Adrenal gland (tissue), 5 donors: ENCODE measurements at regions not wholly inside any gene's neighbourhood (a gene's known extent, or its start where the extent isn't known, plus 50 kb on each side); places are given as distances from the start of the nearest gene placed in this dataset.

ENCODE experiments used
- POLR2A ChIP-seq, 2 donors: fragments of 450-650 bp; IDR thresholded peaks; one replicate each; pipeline ENCODE4 v1.6.1; 2017; ENCODE audit warnings: antibody characterized with exemption in 2 of 2, mild to moderate bottlenecking in 2 of 2, moderate library complexity in 1 of 2
- TF ChIP-seq, protein P1 (sequence below), 6 experiments: fragments of 450-650 bp in 4 of 6; fragments of 200-600 bp in 2 of 6; sonication (generic) in 1 of 6; IDR thresholded peaks; 1 replicate in 5 of 6; 2 replicates in 1 of 6; pipeline versions ENCODE4 v1.5.1 to v1.8.0; 2016 to 2021; ENCODE audit warnings: antibody characterized with exemption in 6 of 6, mild to moderate bottlenecking in 2 of 6, moderate library complexity in 1 of 6
- donor health status: DM: no; HTN: no; CAD: no.

DNA sequence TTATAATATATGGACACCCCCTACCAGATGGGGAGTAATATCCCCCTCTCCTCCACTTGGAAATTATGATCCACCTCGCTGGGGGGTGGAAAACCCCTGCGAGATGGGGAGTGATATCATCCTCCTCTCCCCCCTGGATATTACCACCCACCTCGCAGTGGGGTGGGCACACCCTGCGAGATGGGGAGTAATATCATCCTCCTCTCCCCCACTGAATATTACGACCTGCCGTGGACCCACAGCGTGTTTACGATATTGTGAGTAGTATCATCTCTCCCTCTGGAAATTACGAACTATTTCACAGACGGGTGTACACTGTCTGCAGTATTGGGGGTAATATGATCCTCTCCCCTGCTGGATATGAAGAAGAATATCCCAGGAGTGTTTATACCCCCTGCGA is 228.3 kb upstream of the WSCD1 start:
- TF ChIP-seq, protein P1, sequence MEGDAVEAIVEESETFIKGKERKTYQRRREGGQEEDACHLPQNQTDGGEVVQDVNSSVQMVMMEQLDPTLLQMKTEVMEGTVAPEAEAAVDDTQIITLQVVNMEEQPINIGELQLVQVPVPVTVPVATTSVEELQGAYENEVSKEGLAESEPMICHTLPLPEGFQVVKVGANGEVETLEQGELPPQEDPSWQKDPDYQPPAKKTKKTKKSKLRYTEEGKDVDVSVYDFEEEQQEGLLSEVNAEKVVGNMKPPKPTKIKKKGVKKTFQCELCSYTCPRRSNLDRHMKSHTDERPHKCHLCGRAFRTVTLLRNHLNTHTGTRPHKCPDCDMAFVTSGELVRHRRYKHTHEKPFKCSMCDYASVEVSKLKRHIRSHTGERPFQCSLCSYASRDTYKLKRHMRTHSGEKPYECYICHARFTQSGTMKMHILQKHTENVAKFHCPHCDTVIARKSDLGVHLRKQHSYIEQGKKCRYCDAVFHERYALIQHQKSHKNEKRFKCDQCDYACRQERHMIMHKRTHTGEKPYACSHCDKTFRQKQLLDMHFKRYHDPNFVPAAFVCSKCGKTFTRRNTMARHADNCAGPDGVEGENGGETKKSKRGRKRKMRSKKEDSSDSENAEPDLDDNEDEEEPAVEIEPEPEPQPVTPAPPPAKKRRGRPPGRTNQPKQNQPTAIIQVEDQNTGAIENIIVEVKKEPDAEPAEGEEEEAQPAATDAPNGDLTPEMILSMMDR (IDR thresholded peaks at IDR 0.05) = no peak
- TF ChIP-seq POLR2A (IDR thresholded peaks at IDR 0.05) = no peak
